ENCODE measurements at regions not wholly inside any gene's neighbourhood (a gene's known extent, or its start where the extent isn't known, plus 50 kb on each side); places are given as distances from the start of the nearest gene placed in this dataset.

DNA sequence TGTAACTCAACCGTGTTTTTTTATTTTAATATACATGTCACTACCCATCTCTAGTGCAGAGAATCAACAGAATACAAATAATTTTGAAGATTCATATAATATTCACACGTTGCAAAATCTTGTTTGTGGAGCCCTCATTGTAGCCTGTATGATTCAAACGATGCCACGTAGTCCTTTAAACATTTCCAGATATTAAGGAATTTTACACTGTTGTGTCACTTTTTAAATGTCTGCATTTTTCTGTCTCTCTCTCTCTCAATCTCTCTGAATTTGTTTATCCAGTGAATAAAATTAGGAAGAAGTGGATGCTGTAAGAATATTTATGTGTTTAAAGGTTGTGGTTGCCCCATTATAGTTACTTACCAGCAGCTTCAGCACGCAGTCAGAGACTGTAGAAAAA, 262.0 kb downstream of the PAX1 start:
- Histone ChIP-seq H3K36me3 (no peaks in the 10 kb centered on the region), H3K4me1 (no peaks in the 10 kb centered on the region), H3K27me3 (ENCODE audit: low read depth) (no peaks in the 10 kb centered on the region), H3K27ac (replicated peaks) (no peak overlapping the region), H3K4me3 (no peak overlapping the region), H3K9me3 (replicated peaks) (peaks cover 14% of the 10 kb centered on the region)
- no peak for TF ChIP-seq CTCF (IDR thresholded peaks at IDR 0.05; ENCODE audit: borderline replicate concordance)
- DNase-seq: no peak
- intact Hi-C loops (cut with micrococcal nuclease): no loop called here

GRCh38 chr20:21956591-21956990, 251.1 kb downstream of the PAX1 start:
- no peak for TF ChIP-seq CTCF (IDR thresholded peaks at IDR 0.05; ENCODE audit: borderline replicate concordance)
- Histone ChIP-seq H3K4me3 (no peak overlapping the region), H3K36me3 (no peaks in the 10 kb centered on the region), H3K27me3 (ENCODE audit: low read depth) (no peaks in the 10 kb centered on the region), H3K9me3 (replicated peaks) (peaks cover 64% of the 10 kb centered on the region), H3K27ac (replicated peaks) (no peak overlapping the region), H3K4me1 (no peaks in the 10 kb centered on the region)
- intact Hi-C loops (cut with micrococcal nuclease): no loop called here
- no peak for DNase-seq

- no peak overlapping the region for H3K27ac ChIP-seq (replicated peaks)
- H3K4me3 ChIP-seq: no peak overlapping the region
- H3K36me3 ChIP-seq: no peaks in the 10 kb centered on the region
- intact Hi-C loops (cut with micrococcal nuclease): no loop called here
- no peak for DNase-seq
- H3K27me3 ChIP-seq (ENCODE audit: low read depth): no peaks in the 10 kb centered on the region
- no peaks in the 10 kb centered on the region for H3K4me1 ChIP-seq
- peaks cover 10% of the 10 kb centered on the region for H3K9me3 ChIP-seq (replicated peaks)
- TF ChIP-seq CTCF (IDR thresholded peaks at IDR 0.05; ENCODE audit: borderline replicate concordance): no peak
Measured at GRCh38 chr20:21947406-21947805, 241.9 kb downstream of the PAX1 start.

GRCh38 chr20:21944227-21944626, 238.8 kb downstream of the PAX1 start:
- Histone ChIP-seq H3K4me1 (no peaks in the 10 kb centered on the region), H3K36me3 (no peaks in the 10 kb centered on the region), H3K27me3 (ENCODE audit: low read depth) (no peaks in the 10 kb centered on the region), H3K27ac (replicated peaks) (no peak overlapping the region), H3K9me3 (replicated peaks) (no peaks in the 10 kb centered on the region), H3K4me3 (no peak overlapping the region)
- no peak for DNase-seq
- intact Hi-C loops (cut with micrococcal nuclease): no loop called here
- TF ChIP-seq CTCF (IDR thresholded peaks at IDR 0.05; ENCODE audit: borderline replicate concordance): no peak

- no peak for DNase-seq
- no peak overlapping the region for H3K27ac ChIP-seq (replicated peaks)
- H3K36me3 ChIP-seq: no peaks in the 10 kb centered on the region
- no peak for TF ChIP-seq CTCF (IDR thresholded peaks at IDR 0.05; ENCODE audit: borderline replicate concordance)
- no peaks in the 10 kb centered on the region for H3K27me3 ChIP-seq (ENCODE audit: low read depth)
- intact Hi-C loops (cut with micrococcal nuclease): no loop called here
- H3K9me3 ChIP-seq (replicated peaks): no peaks in the 10 kb centered on the region
- H3K4me1 ChIP-seq: no peaks in the 10 kb centered on the region
- no peak overlapping the region for H3K4me3 ChIP-seq
Measured at GRCh38 chr20:21941941-21942805, 236.7 kb downstream of the PAX1 start.
